DOHH2 (cell line): ENCODE measurements at regions not wholly inside any gene's neighbourhood (a gene's known extent, or its start where the extent isn't known, plus 50 kb on each side); places are given as distances from the start of the nearest gene placed in this dataset.

Experiments
- CTCF ChIP-seq: fragments of 200-600 bp; sonication (generic); IDR thresholded peaks from one replicate; pipeline ENCODE4 v1.5.1; 2014; ENCODE audit warnings: antibody characterized with exemption, mild to moderate bottlenecking, low read depth, low read length; ENCODE audit not compliant: poor library complexity, severe bottlenecking
- EZH2phosphoT487 ChIP-seq: fragments of 200-600 bp; sonication (generic); IDR thresholded peaks from 2 replicates; pipeline ENCODE4 v1.6.1; 2017; ENCODE audit warnings: borderline replicate concordance, mild to moderate bottlenecking, antibody characterized with exemption, low read length, moderate library complexity, mixed read lengths

DNA sequence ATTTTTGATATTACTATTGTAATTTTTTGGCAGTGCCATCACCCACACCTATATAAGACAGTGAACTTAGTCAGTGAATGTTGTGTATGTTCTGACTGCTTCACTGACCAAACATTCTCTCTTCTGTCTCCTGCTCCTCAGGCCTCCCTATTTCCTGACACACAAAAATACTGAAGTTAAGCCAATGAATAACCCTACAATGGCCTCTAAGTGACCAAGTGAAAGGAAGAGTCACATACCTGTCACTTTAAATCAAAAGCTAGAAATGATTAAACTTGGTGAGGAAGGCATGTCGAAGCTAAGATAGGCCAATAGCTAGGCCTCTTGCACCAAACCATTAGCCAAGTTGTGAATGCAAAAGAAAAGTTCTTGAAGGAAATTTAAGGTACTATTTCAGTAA, 151.9 kb downstream of the RND3 start:
- no peak for TF ChIP-seq CTCF
- TF ChIP-seq EZH2phosphoT487, result no peak
